ENCODE measurements at regions not wholly inside any gene's neighbourhood (a gene's known extent, or its start where the extent isn't known, plus 50 kb on each side); places are given as distances from the start of the nearest gene placed in this dataset.
"Not testable (repeated sequence)": the region's sequence is repeated elsewhere in the genome, so short reads cannot be mapped to it uniquely, and the experiment has no call there.

DNA sequence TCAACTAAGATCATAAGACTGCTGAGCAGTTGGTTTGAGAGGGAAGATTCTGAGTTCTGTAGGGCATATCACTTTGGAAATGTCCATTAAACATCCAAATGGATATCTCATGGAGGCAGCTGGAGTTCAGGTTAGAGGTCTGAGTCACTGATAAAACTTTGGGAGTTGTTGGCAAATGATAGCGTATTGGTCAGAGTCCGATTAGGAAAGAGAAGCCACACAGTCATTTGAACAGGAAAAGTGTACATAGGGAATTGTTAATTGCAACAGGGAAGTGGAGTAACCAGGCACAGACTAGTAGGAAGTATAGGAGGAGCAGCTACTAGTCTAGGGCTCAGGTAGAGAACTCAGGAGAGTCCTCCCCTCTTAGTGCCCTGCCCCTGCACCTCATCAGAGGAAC is 126.6 kb upstream of the PTPN20 start:
- TF ChIP-seq FOXP4 (CRISPR knock-in tag; IDR thresholded peaks at IDR 0.05; ENCODE audit: borderline replicate concordance); ATF2 (CRISPR knock-in tag; IDR thresholded peaks at IDR 0.05); KDM1A (IDR thresholded peaks at IDR 0.05); POLR2A (conservative IDR thresholded peaks at IDR 0.05); ZNF3 (CRISPR knock-in tag; IDR thresholded peaks at IDR 0.05); YY1 (IDR thresholded peaks at IDR 0.05; ENCODE audit: borderline replicate concordance in 1 of 3, control insufficient read depth in 1 of 3, extremely low read depth in 1 of 3, insufficient read depth in 3 of 3, insufficient read length in 1 of 3, insufficient replicate concordance in 2 of 3, low read depth in 1 of 3, low read length in 2 of 3); CHD1 (IDR thresholded peaks at IDR 0.05; ENCODE audit: low read length); CTCF (IDR thresholded peaks at IDR 0.05 in 2 of 3, conservative IDR thresholded peaks at IDR 0.05 in 1 of 3; ENCODE audit: insufficient read depth in 2 of 3, low read depth in 1 of 3, low read length in 3 of 3); SMC3 (conservative IDR thresholded peaks at IDR 0.05; ENCODE audit: insufficient read depth, low read depth, low read length); ZFP36 (IDR thresholded peaks at IDR 0.05; ENCODE audit: low read depth, low read length, partially characterized antibody): not testable (repeated sequence)
- TF ChIP-seq POLR2AphosphoS5 (IDR thresholded peaks at IDR 0.05; ENCODE audit: control insufficient read depth, insufficient read depth, low read depth, low read length) = peak; percentile 39; the same call in 1 of the 2 replicates
- TF ChIP-seq, protein P1, sequence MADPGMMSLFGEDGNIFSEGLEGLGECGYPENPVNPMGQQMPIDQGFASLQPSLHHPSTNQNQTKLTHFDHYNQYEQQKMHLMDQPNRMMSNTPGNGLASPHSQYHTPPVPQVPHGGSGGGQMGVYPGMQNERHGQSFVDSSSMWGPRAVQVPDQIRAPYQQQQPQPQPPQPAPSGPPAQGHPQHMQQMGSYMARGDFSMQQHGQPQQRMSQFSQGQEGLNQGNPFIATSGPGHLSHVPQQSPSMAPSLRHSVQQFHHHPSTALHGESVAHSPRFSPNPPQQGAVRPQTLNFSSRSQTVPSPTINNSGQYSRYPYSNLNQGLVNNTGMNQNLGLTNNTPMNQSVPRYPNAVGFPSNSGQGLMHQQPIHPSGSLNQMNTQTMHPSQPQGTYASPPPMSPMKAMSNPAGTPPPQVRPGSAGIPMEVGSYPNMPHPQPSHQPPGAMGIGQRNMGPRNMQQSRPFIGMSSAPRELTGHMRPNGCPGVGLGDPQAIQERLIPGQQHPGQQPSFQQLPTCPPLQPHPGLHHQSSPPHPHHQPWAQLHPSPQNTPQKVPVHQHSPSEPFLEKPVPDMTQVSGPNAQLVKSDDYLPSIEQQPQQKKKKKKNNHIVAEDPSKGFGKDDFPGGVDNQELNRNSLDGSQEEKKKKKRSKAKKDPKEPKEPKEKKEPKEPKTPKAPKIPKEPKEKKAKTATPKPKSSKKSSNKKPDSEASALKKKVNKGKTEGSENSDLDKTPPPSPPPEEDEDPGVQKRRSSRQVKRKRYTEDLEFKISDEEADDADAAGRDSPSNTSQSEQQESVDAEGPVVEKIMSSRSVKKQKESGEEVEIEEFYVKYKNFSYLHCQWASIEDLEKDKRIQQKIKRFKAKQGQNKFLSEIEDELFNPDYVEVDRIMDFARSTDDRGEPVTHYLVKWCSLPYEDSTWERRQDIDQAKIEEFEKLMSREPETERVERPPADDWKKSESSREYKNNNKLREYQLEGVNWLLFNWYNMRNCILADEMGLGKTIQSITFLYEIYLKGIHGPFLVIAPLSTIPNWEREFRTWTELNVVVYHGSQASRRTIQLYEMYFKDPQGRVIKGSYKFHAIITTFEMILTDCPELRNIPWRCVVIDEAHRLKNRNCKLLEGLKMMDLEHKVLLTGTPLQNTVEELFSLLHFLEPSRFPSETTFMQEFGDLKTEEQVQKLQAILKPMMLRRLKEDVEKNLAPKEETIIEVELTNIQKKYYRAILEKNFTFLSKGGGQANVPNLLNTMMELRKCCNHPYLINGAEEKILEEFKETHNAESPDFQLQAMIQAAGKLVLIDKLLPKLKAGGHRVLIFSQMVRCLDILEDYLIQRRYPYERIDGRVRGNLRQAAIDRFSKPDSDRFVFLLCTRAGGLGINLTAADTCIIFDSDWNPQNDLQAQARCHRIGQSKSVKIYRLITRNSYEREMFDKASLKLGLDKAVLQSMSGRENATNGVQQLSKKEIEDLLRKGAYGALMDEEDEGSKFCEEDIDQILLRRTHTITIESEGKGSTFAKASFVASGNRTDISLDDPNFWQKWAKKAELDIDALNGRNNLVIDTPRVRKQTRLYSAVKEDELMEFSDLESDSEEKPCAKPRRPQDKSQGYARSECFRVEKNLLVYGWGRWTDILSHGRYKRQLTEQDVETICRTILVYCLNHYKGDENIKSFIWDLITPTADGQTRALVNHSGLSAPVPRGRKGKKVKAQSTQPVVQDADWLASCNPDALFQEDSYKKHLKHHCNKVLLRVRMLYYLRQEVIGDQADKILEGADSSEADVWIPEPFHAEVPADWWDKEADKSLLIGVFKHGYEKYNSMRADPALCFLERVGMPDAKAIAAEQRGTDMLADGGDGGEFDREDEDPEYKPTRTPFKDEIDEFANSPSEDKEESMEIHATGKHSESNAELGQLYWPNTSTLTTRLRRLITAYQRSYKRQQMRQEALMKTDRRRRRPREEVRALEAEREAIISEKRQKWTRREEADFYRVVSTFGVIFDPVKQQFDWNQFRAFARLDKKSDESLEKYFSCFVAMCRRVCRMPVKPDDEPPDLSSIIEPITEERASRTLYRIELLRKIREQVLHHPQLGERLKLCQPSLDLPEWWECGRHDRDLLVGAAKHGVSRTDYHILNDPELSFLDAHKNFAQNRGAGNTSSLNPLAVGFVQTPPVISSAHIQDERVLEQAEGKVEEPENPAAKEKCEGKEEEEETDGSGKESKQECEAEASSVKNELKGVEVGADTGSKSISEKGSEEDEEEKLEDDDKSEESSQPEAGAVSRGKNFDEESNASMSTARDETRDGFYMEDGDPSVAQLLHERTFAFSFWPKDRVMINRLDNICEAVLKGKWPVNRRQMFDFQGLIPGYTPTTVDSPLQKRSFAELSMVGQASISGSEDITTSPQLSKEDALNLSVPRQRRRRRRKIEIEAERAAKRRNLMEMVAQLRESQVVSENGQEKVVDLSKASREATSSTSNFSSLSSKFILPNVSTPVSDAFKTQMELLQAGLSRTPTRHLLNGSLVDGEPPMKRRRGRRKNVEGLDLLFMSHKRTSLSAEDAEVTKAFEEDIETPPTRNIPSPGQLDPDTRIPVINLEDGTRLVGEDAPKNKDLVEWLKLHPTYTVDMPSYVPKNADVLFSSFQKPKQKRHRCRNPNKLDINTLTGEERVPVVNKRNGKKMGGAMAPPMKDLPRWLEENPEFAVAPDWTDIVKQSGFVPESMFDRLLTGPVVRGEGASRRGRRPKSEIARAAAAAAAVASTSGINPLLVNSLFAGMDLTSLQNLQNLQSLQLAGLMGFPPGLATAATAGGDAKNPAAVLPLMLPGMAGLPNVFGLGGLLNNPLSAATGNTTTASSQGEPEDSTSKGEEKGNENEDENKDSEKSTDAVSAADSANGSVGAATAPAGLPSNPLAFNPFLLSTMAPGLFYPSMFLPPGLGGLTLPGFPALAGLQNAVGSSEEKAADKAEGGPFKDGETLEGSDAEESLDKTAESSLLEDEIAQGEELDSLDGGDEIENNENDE (IDR thresholded peaks at IDR 0.05; ENCODE audit: low read depth, low read length) = not testable (repeated sequence)
